ENCODE measurements at regions not wholly inside any gene's neighbourhood (a gene's known extent, or its start where the extent isn't known, plus 50 kb on each side); places are given as distances from the start of the nearest gene placed in this dataset.
A peak's percentile ranks its signal among the peaks of the same experiment; 100 is the strongest.

DNA sequence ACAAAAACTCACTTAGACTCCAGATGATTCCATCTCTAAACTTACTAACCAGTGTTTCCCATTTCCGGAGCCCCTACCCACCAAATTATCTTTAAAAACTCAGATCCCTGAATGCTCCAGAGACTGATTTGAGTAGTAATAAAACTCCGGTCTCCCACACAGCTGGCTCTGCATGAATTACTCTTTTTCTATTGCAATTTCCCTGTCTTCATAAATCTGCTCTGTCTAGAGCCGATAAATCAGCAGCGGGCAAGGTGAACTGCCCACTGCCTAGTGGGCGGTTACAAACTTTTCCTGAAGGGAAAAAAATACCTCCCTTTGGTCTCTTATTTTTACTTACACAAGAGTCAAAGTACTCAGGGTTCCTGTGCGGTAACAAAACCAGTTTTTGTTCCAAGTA lies 624.4 kb upstream of the RORB start:
- 83 to 87% (median 84%) methylated on average over 6 of the region's 6 CpGs for WGBS, 3 donors
- Histone ChIP-seq H3K27ac (ENCODE audit: low read depth in 1 of 3, low read length in 2 of 3) (no peak overlapping the region), H3K9me3 (ENCODE audit: control insufficient read depth in 2 of 2, insufficient read depth in 1 of 2, low read depth in 1 of 2, low read length in 1 of 2) (no peaks in the 10 kb centered on the region), H3K4me1 (ENCODE audit: control insufficient read depth in 3 of 3, insufficient read depth in 2 of 3, low read depth in 1 of 3, low read length in 2 of 3) (no peaks in the 10 kb centered on the region), H3K27me3 (ENCODE audit: control insufficient read depth in 3 of 3, insufficient read depth in 3 of 3, low read length in 3 of 3) (no peaks in the 10 kb centered on the region), H3K36me3 (ENCODE audit: control insufficient read depth in 3 of 3, insufficient read depth in 2 of 3, low read depth in 1 of 3, low read length in 3 of 3) (no peaks in the 10 kb centered on the region), H3K4me3 (ENCODE audit: low read depth in 1 of 3, low read length in 3 of 3) (no peak overlapping the region)
- no peak for DNase-seq
- no peak for FAIRE-seq

DNA sequence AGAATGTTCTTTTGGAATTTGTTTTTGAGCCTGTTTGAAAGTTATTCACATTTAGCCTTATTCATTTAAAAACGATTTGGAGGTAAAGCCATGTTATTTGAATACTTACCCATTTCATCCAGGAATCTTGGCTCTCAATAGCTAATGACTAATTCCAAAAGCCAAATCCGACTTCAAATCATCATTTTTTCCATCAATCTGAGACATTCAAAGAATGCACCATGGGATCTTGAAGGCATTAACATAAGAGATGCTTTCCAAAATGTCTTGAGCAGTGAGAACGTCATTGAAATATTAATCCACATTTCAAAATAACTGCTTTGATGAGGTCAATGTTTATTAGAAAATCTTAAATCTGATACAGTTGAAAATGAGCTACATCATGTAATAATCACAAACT lies 617.0 kb upstream of the RORB start:
- H3K36me3 ChIP-seq (ENCODE audit: control insufficient read depth in 3 of 3, insufficient read depth in 2 of 3, low read depth in 1 of 3, low read length in 3 of 3), result no peaks in the 10 kb centered on the region
- DNase-seq (no peak), FAIRE-seq (no peak)
- H3K27me3 ChIP-seq (ENCODE audit: control insufficient read depth in 3 of 3, insufficient read depth in 3 of 3, low read length in 3 of 3), result no peaks in the 10 kb centered on the region
- H3K9me3 ChIP-seq (ENCODE audit: control insufficient read depth in 2 of 2, insufficient read depth in 1 of 2, low read depth in 1 of 2, low read length in 1 of 2), result no peaks in the 10 kb centered on the region
- 55 to 61% (median 56%) methylated on average over 3 of the region's 3 CpGs for WGBS, 3 donors
- H3K4me3 ChIP-seq (ENCODE audit: low read depth in 1 of 3, low read length in 3 of 3), result no peak overlapping the region
- no peak overlapping the region for H3K27ac ChIP-seq (ENCODE audit: low read depth in 1 of 3, low read length in 2 of 3)
- H3K4me1 ChIP-seq (ENCODE audit: control insufficient read depth in 3 of 3, insufficient read depth in 2 of 3, low read depth in 1 of 3, low read length in 2 of 3), result no peaks in the 10 kb centered on the region

DNA sequence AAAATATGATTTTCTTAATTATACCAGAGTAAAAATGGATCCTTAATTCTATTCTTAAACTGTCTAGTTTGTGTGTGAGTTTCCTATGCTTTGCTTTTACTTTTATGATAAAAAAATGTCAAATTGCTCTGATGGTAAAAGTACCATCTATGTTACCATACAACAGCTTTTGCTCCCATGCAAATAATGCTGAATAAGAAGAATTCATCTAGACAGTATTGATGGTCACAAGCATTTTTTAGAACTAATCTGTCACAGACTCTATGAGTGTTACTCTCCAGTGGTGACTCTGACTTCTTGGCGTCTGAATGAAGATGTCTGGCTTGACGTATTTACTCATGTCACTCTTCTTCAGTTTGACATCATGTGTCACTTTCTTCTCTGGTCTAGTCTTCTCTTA lies 608.1 kb upstream of the RORB start:
- Histone ChIP-seq H3K27me3 (ENCODE audit: control insufficient read depth in 3 of 3, insufficient read depth in 3 of 3, low read length in 3 of 3) (no peaks in the 10 kb centered on the region), H3K9me3 (ENCODE audit: control insufficient read depth in 2 of 2, insufficient read depth in 1 of 2, low read depth in 1 of 2, low read length in 1 of 2) (no peaks in the 10 kb centered on the region), H3K27ac (ENCODE audit: low read depth in 1 of 3, low read length in 2 of 3) (no peak overlapping the region), H3K4me1 (ENCODE audit: control insufficient read depth in 3 of 3, insufficient read depth in 2 of 3, low read depth in 1 of 3, low read length in 2 of 3) (no peaks in the 10 kb centered on the region), H3K4me3 (ENCODE audit: low read depth in 1 of 3, low read length in 3 of 3) (no peak overlapping the region), H3K36me3 (ENCODE audit: control insufficient read depth in 3 of 3, insufficient read depth in 2 of 3, low read depth in 1 of 3, low read length in 3 of 3) (no peaks in the 10 kb centered on the region)
- FAIRE-seq, result no peak
- 82 to 94% (median 86%) methylated on average over 2 of the region's 2 CpGs for WGBS, 3 donors
- no peak for DNase-seq

DNA sequence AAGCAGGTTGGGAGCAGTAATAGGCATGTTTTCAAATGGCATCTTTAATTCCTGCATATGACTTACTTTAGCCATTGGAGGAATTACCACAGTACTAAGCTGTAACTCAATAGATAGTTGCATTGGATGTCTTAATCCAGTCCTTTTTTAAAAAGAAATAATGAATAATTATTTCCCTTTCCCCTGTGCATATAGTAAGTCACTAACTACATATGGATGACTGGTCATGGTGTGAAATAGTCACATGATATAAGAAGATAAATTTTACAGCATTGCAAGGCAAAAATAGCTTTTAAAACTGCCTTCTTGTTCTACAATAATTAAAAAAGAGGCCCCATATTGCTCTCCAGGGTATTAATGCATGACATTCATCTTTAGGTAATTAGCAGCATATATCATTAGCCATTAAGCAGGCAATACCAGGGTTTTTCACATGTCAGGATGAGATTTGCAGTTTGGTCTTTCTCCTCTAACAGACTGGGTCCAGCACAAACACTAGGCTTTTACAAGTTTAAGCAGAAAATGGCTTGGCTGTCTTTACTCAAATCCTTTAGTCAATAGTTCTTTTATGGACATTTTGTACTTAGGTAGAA lies 606.4 kb upstream of the RORB start:
- no peak overlapping the region for H3K27ac ChIP-seq (ENCODE audit: low read depth in 1 of 3, low read length in 2 of 3)
- DNase-seq (peak in 1 of 2 donors; percentile 5), FAIRE-seq (no peak)
- no peaks in the 10 kb centered on the region for H3K9me3 ChIP-seq (ENCODE audit: control insufficient read depth in 2 of 2, insufficient read depth in 1 of 2, low read depth in 1 of 2, low read length in 1 of 2)
- H3K27me3 ChIP-seq (ENCODE audit: control insufficient read depth in 3 of 3, insufficient read depth in 3 of 3, low read length in 3 of 3), result no peaks in the 10 kb centered on the region
- no peaks in the 10 kb centered on the region for H3K4me1 ChIP-seq (ENCODE audit: control insufficient read depth in 3 of 3, insufficient read depth in 2 of 3, low read depth in 1 of 3, low read length in 2 of 3)
- no peak overlapping the region for H3K4me3 ChIP-seq (ENCODE audit: low read depth in 1 of 3, low read length in 3 of 3)
- no peaks in the 10 kb centered on the region for H3K36me3 ChIP-seq (ENCODE audit: control insufficient read depth in 3 of 3, insufficient read depth in 2 of 3, low read depth in 1 of 3, low read length in 3 of 3)

DNA sequence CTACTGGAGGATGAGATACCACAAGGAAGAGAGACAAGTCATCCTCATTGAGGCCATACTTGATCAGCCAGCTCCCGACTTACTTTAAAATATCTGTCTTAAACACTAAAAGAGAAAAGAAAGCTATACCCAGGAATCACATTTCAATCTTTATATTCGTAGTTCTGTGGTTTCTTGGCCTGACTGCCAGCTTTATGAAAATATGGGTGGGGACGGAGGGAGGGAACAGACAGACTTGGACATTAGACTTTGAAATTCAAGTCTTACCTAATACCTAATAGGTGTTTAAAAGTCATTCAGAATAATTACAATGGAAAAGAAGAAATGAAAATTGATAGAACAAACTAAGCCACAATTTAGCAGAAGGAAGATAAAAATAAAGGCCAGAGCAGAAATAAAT lies 604.8 kb upstream of the RORB start:
- no peaks in the 10 kb centered on the region for H3K4me1 ChIP-seq (ENCODE audit: control insufficient read depth in 3 of 3, insufficient read depth in 2 of 3, low read depth in 1 of 3, low read length in 2 of 3)
- H3K4me3 ChIP-seq (ENCODE audit: low read depth in 1 of 3, low read length in 3 of 3), result no peak overlapping the region
- H3K27ac ChIP-seq (ENCODE audit: low read depth in 1 of 3, low read length in 2 of 3), result peak overlapping the region in 1 of 3 donors; percentile 54
- 16 to 53% (median 27%) methylated on average over 3 of the region's 3 CpGs for WGBS, 3 donors
- no peaks in the 10 kb centered on the region for H3K36me3 ChIP-seq (ENCODE audit: control insufficient read depth in 3 of 3, insufficient read depth in 2 of 3, low read depth in 1 of 3, low read length in 3 of 3)
- FAIRE-seq (no peak), DNase-seq (peak; percentile 36 to 67)
- H3K9me3 ChIP-seq (ENCODE audit: control insufficient read depth in 2 of 2, insufficient read depth in 1 of 2, low read depth in 1 of 2, low read length in 1 of 2), result no peaks in the 10 kb centered on the region
- no peaks in the 10 kb centered on the region for H3K27me3 ChIP-seq (ENCODE audit: control insufficient read depth in 3 of 3, insufficient read depth in 3 of 3, low read length in 3 of 3)

DNA sequence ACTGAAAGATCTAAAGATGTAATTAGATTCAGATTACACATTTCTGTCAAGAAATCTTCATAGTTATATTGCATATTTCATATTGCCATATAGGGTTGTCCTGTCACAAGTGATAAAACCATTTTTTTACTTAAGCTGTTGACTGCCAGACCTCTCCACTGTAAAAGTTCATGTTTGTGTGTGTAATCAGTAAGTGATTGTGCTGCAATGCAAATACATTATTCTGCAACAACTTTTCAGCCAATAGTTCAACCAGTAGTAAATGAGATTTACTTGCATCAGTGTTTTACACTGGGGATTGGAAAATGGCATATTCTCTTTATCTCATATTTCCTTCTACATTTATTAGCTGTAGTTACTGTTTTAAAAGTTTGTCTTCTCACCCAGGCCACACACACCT lies 603.9 kb upstream of the RORB start:
- Histone ChIP-seq H3K27ac (ENCODE audit: low read depth in 1 of 3, low read length in 2 of 3) (peak overlapping the region in 1 of 3 donors; percentile 21), H3K36me3 (ENCODE audit: control insufficient read depth in 3 of 3, insufficient read depth in 2 of 3, low read depth in 1 of 3, low read length in 3 of 3) (no peaks in the 10 kb centered on the region), H3K4me1 (ENCODE audit: control insufficient read depth in 3 of 3, insufficient read depth in 2 of 3, low read depth in 1 of 3, low read length in 2 of 3) (no peaks in the 10 kb centered on the region), H3K4me3 (ENCODE audit: low read depth in 1 of 3, low read length in 3 of 3) (no peak overlapping the region), H3K27me3 (ENCODE audit: control insufficient read depth in 3 of 3, insufficient read depth in 3 of 3, low read length in 3 of 3) (no peaks in the 10 kb centered on the region), H3K9me3 (ENCODE audit: control insufficient read depth in 2 of 2, insufficient read depth in 1 of 2, low read depth in 1 of 2, low read length in 1 of 2) (no peaks in the 10 kb centered on the region)
- FAIRE-seq (no peak), DNase-seq (peak in 1 of 2 donors; percentile 46)

DNA sequence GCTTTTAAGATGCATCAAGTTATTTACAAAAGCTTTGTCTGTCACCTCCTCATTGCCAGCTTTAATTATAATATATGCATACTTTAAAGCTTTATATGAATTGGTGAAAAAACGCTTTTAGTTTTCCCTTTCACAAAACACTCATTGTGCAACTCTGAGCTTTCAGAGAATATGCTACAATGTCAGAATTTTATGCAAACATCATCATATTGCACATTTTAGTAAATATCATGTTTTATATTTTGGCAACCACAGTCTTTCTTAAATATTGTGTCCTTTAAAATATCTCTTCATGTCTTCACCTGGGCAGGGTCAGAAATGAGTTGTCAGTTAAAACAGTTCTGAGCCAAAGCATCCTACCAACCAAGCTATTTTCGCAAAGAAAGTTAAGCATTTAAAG lies 601.1 kb upstream of the RORB start:
- 80 to 88% (median 85%) methylated on average over 2 of the region's 2 CpGs for WGBS, 3 donors
- FAIRE-seq, result no peak

DNA sequence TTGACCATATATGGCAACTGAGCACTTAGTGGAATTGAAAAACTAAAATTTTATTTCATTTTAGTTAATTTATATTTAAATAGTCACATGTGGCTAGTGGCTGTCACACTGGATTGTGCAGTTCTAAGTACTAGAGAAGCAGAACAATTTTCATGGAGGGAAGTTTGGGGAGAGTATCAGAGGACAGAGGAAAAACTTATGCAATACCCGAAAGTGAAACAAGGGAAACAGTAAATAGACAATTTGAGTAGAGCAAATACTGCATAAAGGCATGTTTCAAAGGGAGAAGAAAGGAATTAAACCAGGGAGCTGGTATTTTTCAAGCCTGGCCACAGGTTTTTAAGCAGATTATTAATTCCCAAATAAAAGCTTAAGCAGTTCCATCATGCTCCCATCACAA lies 590.5 kb upstream of the RORB start:
- Histone ChIP-seq H3K36me3 (ENCODE audit: control insufficient read depth in 3 of 3, insufficient read depth in 2 of 3, low read depth in 1 of 3, low read length in 3 of 3) (no peaks in the 10 kb centered on the region), H3K4me3 (ENCODE audit: low read depth in 1 of 3, low read length in 3 of 3) (no peak overlapping the region), H3K4me1 (ENCODE audit: control insufficient read depth in 3 of 3, insufficient read depth in 2 of 3, low read depth in 1 of 3, low read length in 2 of 3) (no peaks in the 10 kb centered on the region), H3K9me3 (ENCODE audit: control insufficient read depth in 2 of 2, insufficient read depth in 1 of 2, low read depth in 1 of 2, low read length in 1 of 2) (no peaks in the 10 kb centered on the region), H3K27me3 (ENCODE audit: control insufficient read depth in 3 of 3, insufficient read depth in 3 of 3, low read length in 3 of 3) (no peaks in the 10 kb centered on the region), H3K27ac (ENCODE audit: low read depth in 1 of 3, low read length in 2 of 3) (no peak overlapping the region)
- no peak for FAIRE-seq
- 26 to 64% (median 38%) methylated on average over 1 of the region's 1 CpG for WGBS, 3 donors
- DNase-seq, result no peak

More for the DNA sequence above, 601.1 kb upstream of the RORB start:
- Histone ChIP-seq H3K36me3 (ENCODE audit: control insufficient read depth in 3 of 3, insufficient read depth in 2 of 3, low read depth in 1 of 3, low read length in 3 of 3) (no peaks in the 10 kb centered on the region), H3K9me3 (ENCODE audit: control insufficient read depth in 2 of 2, insufficient read depth in 1 of 2, low read depth in 1 of 2, low read length in 1 of 2) (no peaks in the 10 kb centered on the region), H3K4me3 (ENCODE audit: low read depth in 1 of 3, low read length in 3 of 3) (no peak overlapping the region), H3K27me3 (ENCODE audit: control insufficient read depth in 3 of 3, insufficient read depth in 3 of 3, low read length in 3 of 3) (no peaks in the 10 kb centered on the region), H3K27ac (ENCODE audit: low read depth in 1 of 3, low read length in 2 of 3) (no peak overlapping the region), H3K4me1 (ENCODE audit: control insufficient read depth in 3 of 3, insufficient read depth in 2 of 3, low read depth in 1 of 3, low read length in 2 of 3) (no peaks in the 10 kb centered on the region)
- no peak for DNase-seq

DNA sequence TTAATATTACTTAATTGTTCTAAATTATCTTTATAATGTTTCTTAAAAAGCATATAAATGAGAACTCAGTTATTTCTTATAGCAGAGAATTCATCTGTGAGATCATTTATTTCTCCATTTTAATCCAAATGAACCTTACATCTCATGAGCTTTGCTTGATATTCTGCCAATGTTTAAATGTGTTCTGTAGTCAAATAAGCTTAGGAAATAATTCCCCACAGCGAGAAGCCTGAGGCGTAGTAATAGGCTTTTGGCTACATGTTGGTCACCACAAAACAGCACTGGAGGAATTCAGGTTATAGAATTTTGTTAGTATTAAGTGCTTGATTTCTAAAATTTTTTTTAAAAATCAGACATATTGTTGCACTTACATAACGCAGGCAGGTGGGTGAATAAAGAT lies 585.3 kb upstream of the RORB start:
- Histone ChIP-seq H3K9me3 (ENCODE audit: control insufficient read depth in 2 of 2, insufficient read depth in 1 of 2, low read depth in 1 of 2, low read length in 1 of 2) (no peaks in the 10 kb centered on the region), H3K36me3 (ENCODE audit: control insufficient read depth in 3 of 3, insufficient read depth in 2 of 3, low read depth in 1 of 3, low read length in 3 of 3) (no peaks in the 10 kb centered on the region), H3K27me3 (ENCODE audit: control insufficient read depth in 3 of 3, insufficient read depth in 3 of 3, low read length in 3 of 3) (no peaks in the 10 kb centered on the region), H3K4me1 (ENCODE audit: control insufficient read depth in 3 of 3, insufficient read depth in 2 of 3, low read depth in 1 of 3, low read length in 2 of 3) (no peaks in the 10 kb centered on the region), H3K4me3 (ENCODE audit: low read depth in 1 of 3, low read length in 3 of 3) (no peak overlapping the region), H3K27ac (ENCODE audit: low read depth in 1 of 3, low read length in 2 of 3) (no peak overlapping the region)
- DNase-seq (no peak), FAIRE-seq (no peak)
- 88 to 93% (median 89%) methylated on average over 3 of the region's 3 CpGs for WGBS, 3 donors
